IMR-90 (cell line): ENCODE measurements at regions not wholly inside any gene's neighbourhood (a gene's known extent, or its start where the extent isn't known, plus 50 kb on each side); places are given as distances from the start of the nearest gene placed in this dataset.

Experiments
- BHLHE40 ChIP-seq: fragments of 150-350 bp; IDR thresholded peaks from 2 replicates; pipeline ENCODE4 v1.6.1; 2016; ENCODE audit warnings: mild to moderate bottlenecking, low read depth, low read length
- CEBPB ChIP-seq: IDR thresholded peaks from 2 replicates; pipeline ENCODE4 v1.6.1; 2012; ENCODE audit warnings: low read depth, low read length, improper control_type of control experiment
- CHD1 ChIP-seq: IDR thresholded peaks from 2 replicates; pipeline ENCODE4 v1.6.1; 2012; ENCODE audit warnings: low read depth, low read length, improper control_type of control experiment
- CTCF ChIP-seq: conservative IDR thresholded peaks from 2 replicates; pipeline ENCODE4 v1.5.1; 2012; ENCODE audit warnings: mild to moderate bottlenecking, low read depth, low read length, improper control_type of control experiment
- FOS ChIP-seq: fragments of 150-350 bp; IDR thresholded peaks from 2 replicates; pipeline ENCODE4 v1.6.1; 2016; ENCODE audit warnings: low read depth, low read length
- MXI1 ChIP-seq: IDR thresholded peaks from 2 replicates; pipeline ENCODE4 v1.6.1; 2012; ENCODE audit warnings: low read depth, mild to moderate bottlenecking, low read length, moderate library complexity, borderline replicate concordance
- POLR2A ChIP-seq: IDR thresholded peaks from 2 replicates; pipeline ENCODE4 v1.6.1; 2012; ENCODE audit warnings: mild to moderate bottlenecking, low read depth, low read length
- RFX5 ChIP-seq: IDR thresholded peaks from 2 replicates; pipeline ENCODE4 v1.8.0; 2012; ENCODE audit warnings: low read depth, mild to moderate bottlenecking, low read length, moderate library complexity
- USF2 ChIP-seq: fragments of 150-350 bp; IDR thresholded peaks from 2 replicates; pipeline ENCODE4 v1.6.1; 2017; ENCODE audit warnings: mild to moderate bottlenecking, antibody characterized with exemption, low read length, low read depth
- TF ChIP-seq, protein P1 (sequence below): fragments of 150-350 bp; IDR thresholded peaks from 2 replicates; pipeline ENCODE4 v1.6.1; 2016; ENCODE audit warnings: low read depth, mild to moderate bottlenecking, low read length, moderate library complexity, borderline replicate concordance

- TF ChIP-seq CTCF (no peak), POLR2A (no peak), RFX5 (no peak), MXI1 (peak; percentile 14; the same call in 1 of the 2 replicates), USF2 (no peak), CEBPB (peak; percentile 67), FOS (no peak), BHLHE40 (peak; percentile 79), CHD1 (no peak)
- TF ChIP-seq, protein P1, sequence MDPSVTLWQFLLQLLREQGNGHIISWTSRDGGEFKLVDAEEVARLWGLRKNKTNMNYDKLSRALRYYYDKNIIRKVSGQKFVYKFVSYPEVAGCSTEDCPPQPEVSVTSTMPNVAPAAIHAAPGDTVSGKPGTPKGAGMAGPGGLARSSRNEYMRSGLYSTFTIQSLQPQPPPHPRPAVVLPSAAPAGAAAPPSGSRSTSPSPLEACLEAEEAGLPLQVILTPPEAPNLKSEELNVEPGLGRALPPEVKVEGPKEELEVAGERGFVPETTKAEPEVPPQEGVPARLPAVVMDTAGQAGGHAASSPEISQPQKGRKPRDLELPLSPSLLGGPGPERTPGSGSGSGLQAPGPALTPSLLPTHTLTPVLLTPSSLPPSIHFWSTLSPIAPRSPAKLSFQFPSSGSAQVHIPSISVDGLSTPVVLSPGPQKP, result no peak
These were observed 177.6 kb downstream of the GNAI1 start for GRCh38 chr7:80312139-80312661.
